Endodermal cell (in vitro differentiated cells): ENCODE measurements at regions not wholly inside any gene's neighbourhood (a gene's known extent, or its start where the extent isn't known, plus 50 kb on each side); places are given as distances from the start of the nearest gene placed in this dataset.
A peak's percentile ranks its signal among the peaks of the same experiment; 100 is the strongest.

Source experiments
- DNase-seq: peaks from one replicate; pipeline ENCODE4 v3.0.0-alpha.2; 2017
- H3K27ac ChIP-seq: 2 replicates; pipeline ENCODE4 v1.5.1; 2013; ENCODE audit warnings: mild to moderate bottlenecking, low read depth, low read length, moderate library complexity
- H3K27me3 ChIP-seq: 2 replicates; pipeline ENCODE4 v1.6.1; 2013; ENCODE audit warnings: mild to moderate bottlenecking, low read length, moderate library complexity; ENCODE audit not compliant: insufficient read depth, control insufficient read depth, poor library complexity, severe bottlenecking
- H3K36me3 ChIP-seq: 2 replicates; pipeline ENCODE4 v1.7.0; 2013; ENCODE audit warnings: mild to moderate bottlenecking, low read length, moderate library complexity; ENCODE audit not compliant: control insufficient read depth, insufficient read depth
- H3K4me1 ChIP-seq: one replicate; pipeline ENCODE4 v1.7.0; 2013; ENCODE audit warnings: low read length; ENCODE audit not compliant: control insufficient read depth, insufficient read depth
- H3K4me3 ChIP-seq: 2 replicates; pipeline ENCODE4 v1.5.1; 2013; ENCODE audit warnings: mild to moderate bottlenecking, low read length, moderate library complexity
- H3K9ac ChIP-seq: 2 replicates; pipeline ENCODE4 v1.6.1; 2013; ENCODE audit warnings: mild to moderate bottlenecking, low read length, moderate library complexity; ENCODE audit not compliant: poor library complexity, severe bottlenecking; ENCODE audit errors: extremely low read depth
- H3K9me3 ChIP-seq: 2 replicates; pipeline ENCODE4 v1.6.1; 2013; ENCODE audit warnings: mild to moderate bottlenecking, low read length, moderate library complexity; ENCODE audit not compliant: control insufficient read depth
- H3K27ac Mint-ChIP-seq: 2 replicates; pipeline ENCODE4 v1.8.0; 2020; ENCODE audit warnings: mixed read lengths
- H3K27me3 Mint-ChIP-seq: 2 replicates; pipeline ENCODE4 v1.8.0; 2021; ENCODE audit warnings: mild to moderate bottlenecking, mixed read lengths; ENCODE audit not compliant: insufficient read depth
- H3K36me3 Mint-ChIP-seq: 2 replicates; pipeline ENCODE4 v1.8.0; 2020; ENCODE audit warnings: low read depth, mixed read lengths
- H3K4me1 Mint-ChIP-seq: 2 replicates; pipeline ENCODE4 v1.8.0; 2020; ENCODE audit warnings: mixed read lengths
- H3K4me3 Mint-ChIP-seq: 2 replicates; pipeline ENCODE4 v1.8.0; 2020; ENCODE audit warnings: mild to moderate bottlenecking, moderate library complexity, mixed read lengths
- H3K9me3 Mint-ChIP-seq: 2 replicates; pipeline ENCODE4 v1.8.0; 2020; ENCODE audit warnings: mild to moderate bottlenecking, mixed read lengths
- WGBS, 2 experiments: methylation state at CpG; one replicate each; pipeline versions ENCODE4 v1.1.5 to v1.1.7; 2013; ENCODE audit warnings: missing lambda C conversion rate in 2 of 2, mixed read lengths in 1 of 2; ENCODE audit not compliant: insufficient coverage in 1 of 2, insufficient read length in 1 of 2; 5-methylcytosine and 5-hydroxymethylcytosine counted together
- TF ChIP-seq, protein P1 (sequence below): fragments of 200-600 bp; sonication (generic); conservative IDR thresholded peaks from 2 replicates; pipeline ENCODE4 v1.5.0; 2021; ENCODE audit warnings: antibody characterized with exemption, mild to moderate bottlenecking

GRCh38 chr20:20839771-20840170 is 127.3 kb upstream of the RALGAPA2 start:
- Mint-ChIP-seq H3K36me3 (no peaks in the 10 kb centered on the region), H3K9me3 (no peaks in the 10 kb centered on the region), H3K27ac (no peak overlapping the region), H3K4me3 (no peak overlapping the region), H3K4me1 (peaks cover 4% of the 10 kb centered on the region), H3K27me3 (peaks cover 39% of the 10 kb centered on the region)
- H3K9me3 ChIP-seq = no peaks in the 10 kb centered on the region
- no peaks in the 10 kb centered on the region for H3K36me3 ChIP-seq
- TF ChIP-seq, protein P1, sequence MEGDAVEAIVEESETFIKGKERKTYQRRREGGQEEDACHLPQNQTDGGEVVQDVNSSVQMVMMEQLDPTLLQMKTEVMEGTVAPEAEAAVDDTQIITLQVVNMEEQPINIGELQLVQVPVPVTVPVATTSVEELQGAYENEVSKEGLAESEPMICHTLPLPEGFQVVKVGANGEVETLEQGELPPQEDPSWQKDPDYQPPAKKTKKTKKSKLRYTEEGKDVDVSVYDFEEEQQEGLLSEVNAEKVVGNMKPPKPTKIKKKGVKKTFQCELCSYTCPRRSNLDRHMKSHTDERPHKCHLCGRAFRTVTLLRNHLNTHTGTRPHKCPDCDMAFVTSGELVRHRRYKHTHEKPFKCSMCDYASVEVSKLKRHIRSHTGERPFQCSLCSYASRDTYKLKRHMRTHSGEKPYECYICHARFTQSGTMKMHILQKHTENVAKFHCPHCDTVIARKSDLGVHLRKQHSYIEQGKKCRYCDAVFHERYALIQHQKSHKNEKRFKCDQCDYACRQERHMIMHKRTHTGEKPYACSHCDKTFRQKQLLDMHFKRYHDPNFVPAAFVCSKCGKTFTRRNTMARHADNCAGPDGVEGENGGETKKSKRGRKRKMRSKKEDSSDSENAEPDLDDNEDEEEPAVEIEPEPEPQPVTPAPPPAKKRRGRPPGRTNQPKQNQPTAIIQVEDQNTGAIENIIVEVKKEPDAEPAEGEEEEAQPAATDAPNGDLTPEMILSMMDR = no peak
- no peaks in the 10 kb centered on the region for H3K4me1 ChIP-seq
- no peak for DNase-seq
- H3K4me3 ChIP-seq = no peak overlapping the region
- H3K27ac ChIP-seq = no peak overlapping the region
- no peak overlapping the region for H3K9ac ChIP-seq
- H3K27me3 ChIP-seq = peaks cover 23% of the 10 kb centered on the region

DNA sequence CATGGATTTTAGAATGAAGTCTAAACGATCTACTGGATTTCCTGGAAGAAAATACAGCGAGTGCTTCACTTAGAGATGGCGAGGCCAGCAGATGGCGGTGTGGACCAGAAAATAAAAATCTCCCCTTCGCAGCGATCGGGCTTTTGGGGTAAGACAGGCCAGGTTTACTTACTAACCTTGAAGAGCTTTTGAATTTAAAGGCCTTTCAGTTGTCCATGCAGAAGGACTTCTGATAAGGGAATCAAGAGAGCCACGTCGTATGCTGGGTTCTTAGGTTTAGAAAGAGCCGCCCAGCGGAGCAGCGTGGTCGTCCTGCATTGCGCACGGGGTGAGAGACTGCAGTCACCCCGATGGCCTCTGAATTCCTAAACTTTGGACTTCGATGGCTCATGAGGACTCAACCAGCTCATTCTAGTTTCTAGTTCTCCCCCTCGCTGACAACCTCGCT is 125.2 kb upstream of the RALGAPA2 start:
- Mint-ChIP-seq H3K4me3 (peak overlapping the region; percentile 18), H3K27me3 (peaks cover 33% of the 10 kb centered on the region), H3K27ac (no peak overlapping the region), H3K36me3 (no peaks in the 10 kb centered on the region), H3K9me3 (no peaks in the 10 kb centered on the region), H3K4me1 (peaks cover 4% of the 10 kb centered on the region)
- no peak overlapping the region for H3K4me3 ChIP-seq
- H3K4me1 ChIP-seq = no peaks in the 10 kb centered on the region
- peak; percentile 87 for DNase-seq
- no peaks in the 10 kb centered on the region for H3K9me3 ChIP-seq
- no peak overlapping the region for H3K27ac ChIP-seq
- TF ChIP-seq, protein P1 = peak; percentile 90
- H3K9ac ChIP-seq = no peak overlapping the region
- 47 to 49% methylated on average over 18 to 19 of the region's 19 CpGs for WGBS, 2 experiments
- peaks cover 23% of the 10 kb centered on the region for H3K27me3 ChIP-seq
- H3K36me3 ChIP-seq = no peaks in the 10 kb centered on the region

DNA sequence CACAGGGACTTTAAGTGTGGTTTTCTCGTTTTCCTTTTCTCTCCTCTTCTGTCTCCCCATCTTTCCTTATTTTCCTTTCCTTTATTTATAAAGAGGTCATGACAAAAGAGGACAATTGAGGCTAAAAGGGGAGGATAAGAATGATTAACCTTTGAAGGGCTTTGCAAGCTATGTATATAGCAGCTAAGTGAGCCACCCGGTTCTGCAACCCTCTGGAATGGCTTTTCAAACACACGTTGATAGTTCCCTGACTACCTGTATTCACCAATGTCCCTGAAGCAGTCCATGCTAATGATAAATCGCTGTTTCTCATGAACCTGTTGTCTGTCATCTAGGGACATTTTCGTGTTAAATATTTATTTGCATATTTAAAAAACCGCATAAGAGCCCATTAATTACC is 124.4 kb upstream of the RALGAPA2 start:
- TF ChIP-seq, protein P1 = no peak
- H3K9ac ChIP-seq = no peak overlapping the region
- no peaks in the 10 kb centered on the region for H3K9me3 Mint-ChIP-seq
- no peaks in the 10 kb centered on the region for H3K9me3 ChIP-seq
- peaks cover 4% of the 10 kb centered on the region for H3K4me1 Mint-ChIP-seq
- no peak overlapping the region for H3K4me3 ChIP-seq
- H3K27ac Mint-ChIP-seq = no peak overlapping the region
- peaks cover 36% of the 10 kb centered on the region for H3K27me3 Mint-ChIP-seq
- H3K27ac ChIP-seq = no peak overlapping the region
- peaks cover 23% of the 10 kb centered on the region for H3K27me3 ChIP-seq
- WGBS, 2 experiments = 72 to 76% methylated on average over 4 to 5 of the region's 6 CpGs
- H3K4me1 ChIP-seq = no peaks in the 10 kb centered on the region
- no peak for DNase-seq
- H3K36me3 ChIP-seq = no peaks in the 10 kb centered on the region
- no peak overlapping the region for H3K4me3 Mint-ChIP-seq
- H3K36me3 Mint-ChIP-seq = no peaks in the 10 kb centered on the region
